ENCODE measurements at regions not wholly inside any gene's neighbourhood (a gene's known extent, or its start where the extent isn't known, plus 50 kb on each side); places are given as distances from the start of the nearest gene placed in this dataset.

GRCh38 chr15:91562698-91563097 lies 290.8 kb upstream of the SLCO3A1 start:
- DNase-seq, result no peak

- DNase-seq, result no peak
Observed at GRCh38 chr15:91564631-91565030, 288.9 kb upstream of the SLCO3A1 start.

DNA sequence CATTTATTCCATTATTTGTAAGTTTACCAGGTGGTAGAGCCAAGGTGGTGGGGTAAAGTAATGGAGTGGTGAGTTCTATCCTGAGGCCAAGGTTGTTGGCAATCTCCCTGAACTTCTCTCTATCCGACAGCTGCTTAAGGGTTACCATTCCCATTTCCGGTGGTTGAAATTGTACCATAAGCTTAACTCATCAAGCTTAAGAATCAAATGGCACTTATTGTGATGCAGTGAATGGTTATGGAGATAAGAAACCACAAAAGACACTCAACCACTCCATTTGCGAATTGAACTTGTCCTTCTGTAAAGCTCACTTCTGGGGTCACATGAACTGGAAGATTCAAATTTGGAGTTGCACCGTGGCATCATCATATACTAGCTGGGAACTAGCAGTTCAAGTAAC lies 287.4 kb upstream of the SLCO3A1 start:
- DNase-seq, result no peak

GRCh38 chr15:91568036-91568435 lies 285.5 kb upstream of the SLCO3A1 start:
- no peak for DNase-seq

DNA sequence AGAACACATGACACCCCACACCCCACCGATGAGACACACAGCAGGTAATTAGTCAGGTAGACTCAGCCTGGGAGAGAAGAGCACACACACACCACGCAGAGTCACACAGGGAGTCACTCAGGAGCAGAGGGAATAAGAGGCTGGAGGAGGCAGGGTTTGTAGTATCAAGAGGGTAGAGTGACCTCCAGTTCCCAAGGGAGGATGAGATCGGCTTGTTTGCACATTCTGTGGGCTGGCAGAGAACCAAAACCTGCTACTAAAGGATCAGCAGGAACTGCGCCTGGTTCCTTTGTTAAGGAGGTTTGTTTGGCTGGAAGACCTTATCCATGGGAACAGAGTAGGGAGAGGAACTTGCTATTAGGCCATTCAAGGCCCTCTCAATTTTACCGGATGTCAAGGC lies 281.4 kb upstream of the SLCO3A1 start:
- DNase-seq, result no peak

- no peak for DNase-seq
Observed at GRCh38 chr15:91576096-91576495, 277.4 kb upstream of the SLCO3A1 start.

- DNase-seq, result no peak
Observed at GRCh38 chr15:91578511-91578910, 275.0 kb upstream of the SLCO3A1 start.

DNA sequence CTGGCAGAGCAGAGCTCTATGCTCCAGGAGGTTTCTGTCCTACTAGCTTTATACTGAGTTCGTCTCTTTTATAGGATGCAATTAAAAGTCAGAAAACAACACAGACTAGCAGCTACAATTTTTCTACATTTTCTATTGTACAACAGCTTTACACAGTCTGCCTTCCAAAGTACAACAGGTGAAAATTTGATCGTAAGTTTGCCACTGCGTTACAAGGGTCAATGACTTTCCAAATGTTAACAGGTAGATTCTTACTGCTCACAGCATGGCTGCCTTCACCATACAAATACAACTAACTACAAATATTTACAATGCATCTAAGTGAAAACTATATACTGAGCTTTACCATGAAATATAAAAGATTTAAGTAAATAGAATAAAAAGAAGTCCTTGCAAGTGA lies 268.6 kb upstream of the SLCO3A1 start:
- DNase-seq, result no peak

DNA sequence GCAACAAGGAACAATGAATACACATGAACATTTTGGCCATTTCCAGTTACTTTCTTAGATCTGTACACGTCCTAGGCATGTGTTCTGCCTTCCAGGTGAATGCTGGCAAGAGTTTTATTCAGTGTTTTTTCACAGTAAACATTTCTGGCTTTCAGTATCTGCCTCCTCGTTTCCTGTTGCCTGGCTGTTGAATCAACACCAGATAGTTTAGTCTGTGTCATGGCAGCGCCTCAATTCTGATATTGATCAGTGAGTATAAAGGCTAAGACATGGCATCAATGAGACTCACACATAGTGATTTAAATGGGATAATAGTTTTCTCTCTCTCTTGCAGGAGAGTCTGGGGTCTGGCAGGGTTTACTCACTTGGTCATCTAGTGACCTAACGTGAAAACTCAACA lies 266.9 kb upstream of the SLCO3A1 start:
- no peak for DNase-seq

- no peak for DNase-seq
Observed at GRCh38 chr15:91589360-91589759, 264.1 kb upstream of the SLCO3A1 start.

DNA sequence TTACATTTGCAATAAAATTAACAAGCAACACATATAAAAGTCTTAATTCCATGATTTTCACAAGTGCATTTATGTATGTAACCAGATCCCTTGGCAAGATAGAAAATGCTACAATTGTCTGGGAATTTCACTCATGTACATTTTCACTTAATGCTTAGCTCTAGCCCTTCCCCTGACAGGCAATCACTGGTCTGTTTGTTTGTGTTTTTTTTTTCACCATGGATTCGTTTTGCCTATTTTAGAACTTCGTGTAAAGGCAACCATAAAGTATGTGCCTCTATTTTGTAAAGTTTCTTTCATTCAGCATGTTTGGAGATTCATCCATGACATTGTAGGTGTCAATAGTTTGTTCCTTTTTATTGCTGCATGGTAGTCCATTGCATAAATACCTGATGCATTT lies 260.9 kb upstream of the SLCO3A1 start:
- no peak for DNase-seq

- DNase-seq, result no peak
Observed at GRCh38 chr15:91593067-91593466, 260.4 kb upstream of the SLCO3A1 start.

DNA sequence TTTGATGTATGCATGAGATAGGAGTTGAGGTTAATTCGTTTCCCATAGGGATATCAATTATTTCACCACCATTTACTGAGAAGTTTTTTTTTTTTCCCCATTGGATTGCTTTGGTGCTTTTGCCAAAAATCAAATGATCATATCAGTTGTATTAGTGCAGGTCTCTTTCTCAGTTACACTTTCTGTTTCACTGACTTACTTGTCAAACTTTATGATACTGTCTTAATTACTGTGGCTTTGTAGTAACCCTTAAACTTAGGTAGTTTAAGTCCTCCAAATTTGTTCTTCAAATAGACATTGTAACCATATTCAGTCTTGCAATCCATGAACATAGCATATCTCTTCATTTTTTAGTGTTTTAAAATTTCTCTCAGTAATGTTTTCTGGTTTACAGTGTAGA lies 259.9 kb upstream of the SLCO3A1 start:
- no peak for DNase-seq

GRCh38 chr15:91599261-91599660 lies 254.2 kb upstream of the SLCO3A1 start:
- DNase-seq, result no peak

- DNase-seq, result no peak
Observed at GRCh38 chr15:91603384-91604080, 250.0 kb upstream of the SLCO3A1 start.

DNA sequence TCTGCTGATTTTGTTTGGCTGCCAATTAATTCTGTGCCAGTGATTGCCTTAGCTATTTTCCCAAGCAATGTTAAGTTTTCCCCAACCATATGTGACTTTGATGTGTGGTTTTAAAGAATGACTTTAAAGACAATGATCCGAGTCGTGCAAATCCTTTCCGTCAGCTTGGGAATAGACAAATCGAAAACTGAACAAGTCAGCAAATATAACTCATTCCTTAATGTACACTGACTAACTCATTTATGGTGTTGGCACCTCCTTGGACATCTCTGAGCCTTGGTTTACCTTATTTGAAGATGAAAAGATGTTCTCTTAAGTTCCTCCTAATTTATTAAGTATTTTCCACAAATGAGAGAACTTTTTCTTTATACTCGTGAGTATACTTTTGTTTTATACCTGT lies 249.4 kb upstream of the SLCO3A1 start:
- no peak for DNase-seq

GRCh38 chr15:91605576-91605975 lies 247.9 kb upstream of the SLCO3A1 start:
- no peak for DNase-seq

DNA sequence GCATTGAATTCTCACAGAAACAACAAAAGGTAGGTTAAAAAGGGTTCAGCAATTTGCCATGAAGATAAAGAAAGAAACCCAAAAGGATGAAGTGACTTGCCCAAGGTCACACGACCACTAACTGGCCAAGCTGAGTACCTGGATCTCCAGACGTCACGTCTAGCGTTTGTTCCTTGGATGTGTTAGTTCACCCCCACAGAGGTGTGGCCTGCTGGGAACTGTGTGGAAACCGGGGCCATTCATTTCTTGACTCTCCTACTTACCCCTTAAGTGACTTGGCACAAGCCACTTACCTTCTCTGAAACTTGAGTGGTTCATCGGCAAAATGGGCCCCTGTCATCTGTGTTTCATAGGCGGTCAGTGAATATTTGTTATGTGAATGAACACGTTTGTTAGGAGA lies 244.3 kb upstream of the SLCO3A1 start:
- no peak for DNase-seq

DNA sequence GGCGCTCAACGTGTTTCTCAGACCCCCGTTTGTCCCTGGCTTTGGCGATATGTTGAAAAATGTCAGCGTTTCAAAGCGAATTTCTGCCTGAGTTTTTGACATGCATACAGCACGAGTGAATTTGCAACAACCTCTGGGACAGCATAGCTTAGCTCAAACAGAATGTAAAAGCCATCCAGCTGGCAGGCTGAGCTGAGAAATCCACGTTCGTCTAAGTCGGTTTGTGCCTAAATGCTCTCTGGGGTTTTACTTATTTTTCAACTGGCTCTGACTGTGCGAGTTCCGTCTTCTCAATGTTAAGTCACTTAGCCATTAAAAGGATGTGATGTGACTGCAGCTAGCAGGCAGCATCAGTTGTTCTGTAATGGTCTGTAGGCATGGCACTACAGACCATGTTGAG lies 243.5 kb upstream of the SLCO3A1 start:
- DNase-seq, result no peak

GRCh38 chr15:91611561-91612323 lies 241.8 kb upstream of the SLCO3A1 start:
- no peak for DNase-seq

GRCh38 chr15:91620229-91620628 lies 233.3 kb upstream of the SLCO3A1 start:
- DNase-seq, result no peak

- DNase-seq, result no peak
Observed at GRCh38 chr15:91622235-91622634, 231.3 kb upstream of the SLCO3A1 start.

DNA sequence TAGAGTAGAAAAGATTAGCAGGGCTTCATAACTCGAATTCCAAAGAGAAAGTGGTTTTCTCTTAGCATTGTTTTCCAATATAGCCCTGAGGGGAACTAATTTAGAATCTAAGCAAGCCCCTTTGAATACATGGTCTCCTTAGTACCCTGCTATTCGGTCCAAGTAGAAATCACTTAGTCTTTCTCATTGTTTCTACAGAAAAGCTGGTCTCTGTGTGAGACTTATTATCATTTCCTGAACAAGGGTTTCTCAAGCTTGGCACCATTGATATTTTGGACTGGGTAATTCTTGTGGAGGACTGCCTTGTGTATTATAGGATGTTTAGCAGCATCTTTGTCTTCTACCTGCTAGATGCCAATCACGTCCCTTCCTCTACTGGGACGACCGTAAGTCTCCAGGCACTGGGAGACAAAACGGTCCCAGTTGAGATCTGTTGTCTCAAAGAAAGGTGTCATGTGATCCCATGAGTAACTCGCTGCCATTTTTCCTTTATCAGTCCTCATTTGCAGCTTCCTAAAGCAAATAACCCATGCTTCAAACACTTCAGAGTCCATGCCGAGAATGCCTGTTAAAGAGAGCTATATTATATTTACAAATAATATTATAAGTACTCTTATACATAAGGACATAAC lies 230.7 kb upstream of the SLCO3A1 start:
- DNase-seq, result no peak

DNA sequence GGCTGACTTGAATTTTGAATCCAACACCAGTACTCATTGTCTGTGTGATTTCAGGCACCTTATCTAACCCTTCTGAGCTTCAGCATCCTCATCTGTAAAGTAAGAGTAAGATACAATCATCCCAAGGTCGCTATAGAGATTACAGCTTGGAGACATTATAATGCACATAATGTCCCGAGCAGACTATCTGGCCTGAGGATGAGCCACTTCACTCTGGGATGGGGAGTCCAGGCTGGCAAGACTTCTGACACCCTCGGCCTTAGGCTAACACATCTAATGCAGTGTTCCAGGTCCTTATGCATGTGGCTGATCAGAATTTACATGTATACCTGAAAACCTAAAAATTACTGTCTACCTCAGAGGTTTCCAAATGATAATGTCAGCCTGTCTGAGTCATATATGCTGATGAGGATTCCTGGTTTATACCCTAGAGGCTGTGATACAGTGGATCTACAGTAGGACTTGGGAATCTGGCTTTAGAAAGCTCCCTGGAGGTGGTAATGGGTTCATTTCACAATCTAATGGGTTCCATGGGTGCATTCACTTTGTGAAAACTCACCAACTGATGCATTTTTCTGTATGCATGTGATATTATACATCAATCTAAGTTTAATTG lies 229.0 kb upstream of the SLCO3A1 start:
- DNase-seq, result no peak

All from activated effector memory CD4-positive, alpha-beta T cell treated with anti-CD3 and anti-CD28 coated beads, Interleukin-2, amount 50 U/mL, for 16 hours (primary cell).